ENCODE measurements at regions not wholly inside any gene's neighbourhood (a gene's known extent, or its start where the extent isn't known, plus 50 kb on each side); places are given as distances from the start of the nearest gene placed in this dataset.

DNA sequence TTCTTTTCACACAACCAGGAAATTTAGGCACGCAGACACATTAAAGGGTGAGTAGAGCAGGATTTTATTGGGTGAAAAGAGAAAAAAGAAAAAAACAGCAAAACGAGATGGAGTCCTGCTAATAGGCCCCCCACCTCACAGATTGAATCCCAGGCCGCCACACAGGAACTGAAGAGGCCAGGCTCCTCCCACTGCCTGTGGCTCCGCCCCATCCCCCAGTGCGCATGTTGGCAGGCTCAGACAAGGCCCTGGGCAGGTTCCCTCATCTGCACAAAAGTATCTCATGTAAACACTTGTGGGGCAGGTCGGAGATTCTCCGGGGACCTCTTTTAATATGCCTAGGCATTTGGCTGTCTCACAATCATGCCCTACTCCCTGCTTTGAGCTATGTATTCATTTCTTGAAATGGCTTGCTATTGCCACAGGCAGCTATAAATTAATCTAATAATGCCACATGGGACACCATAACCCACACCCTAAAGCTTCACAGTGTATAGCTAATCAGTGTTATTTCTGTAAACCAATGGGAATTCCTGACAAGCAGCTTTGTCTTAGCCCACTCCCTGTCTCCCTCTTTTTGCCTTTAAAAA is 76.2 kb upstream of the KIF5B start:
- TF ChIP-seq POLR2AphosphoS5 (IDR thresholded peaks at IDR 0.05; ENCODE audit: borderline replicate concordance, low read depth, low read length) (no peak), EZH2 (IDR thresholded peaks at IDR 0.05) (no peak), FOXP2 (optimal IDR thresholded peaks at IDR 0.05; ENCODE audit: control extremely low read depth, extremely low read length, insufficient read depth) (no peak)
